ENCODE measurements at regions not wholly inside any gene's neighbourhood (a gene's known extent, or its start where the extent isn't known, plus 50 kb on each side); places are given as distances from the start of the nearest gene placed in this dataset.

- Histone ChIP-seq H3K36me3 (no peaks in the 10 kb centered on the region), H3K27me3 (no peaks in the 10 kb centered on the region), H3K4me3 (no peak overlapping the region), H3K27ac (no peak overlapping the region), H3K9me3 (no peaks in the 10 kb centered on the region), H3K4me1 (no peaks in the 10 kb centered on the region)
- no peak for DNase-seq
- intact Hi-C loops (cut with DNase I) = no loop called here
- no peak for TF ChIP-seq POLR2A (IDR thresholded peaks at IDR 0.05)
- TF ChIP-seq CTCF (IDR thresholded peaks at IDR 0.05) = no peak
- 86 to 88% methylated on average over 4 of the region's 4 CpGs for WGBS, 2 donors
Measured at GRCh38 chr13:34127523-34127922, 309.6 kb downstream of the RFC3 start.

GRCh38 chr13:34128661-34129060, 310.7 kb downstream of the RFC3 start:
- no peak overlapping the region for H3K4me3 ChIP-seq
- H3K27ac ChIP-seq = no peak overlapping the region
- no peaks in the 10 kb centered on the region for H3K9me3 ChIP-seq
- intact Hi-C loops (cut with DNase I) = no loop called here
- H3K36me3 ChIP-seq = no peaks in the 10 kb centered on the region
- DNase-seq = no peak
- H3K4me1 ChIP-seq = no peaks in the 10 kb centered on the region
- 72 to 74% methylated on average over 3 of the region's 3 CpGs for WGBS, 2 donors
- TF ChIP-seq POLR2A (IDR thresholded peaks at IDR 0.05) (no peak), CTCF (IDR thresholded peaks at IDR 0.05) (no peak)
- no peaks in the 10 kb centered on the region for H3K27me3 ChIP-seq

GRCh38 chr13:34129436-34129835, 311.5 kb downstream of the RFC3 start:
- no peak for DNase-seq
- TF ChIP-seq POLR2A (IDR thresholded peaks at IDR 0.05) = no peak
- no peak for TF ChIP-seq CTCF (IDR thresholded peaks at IDR 0.05)
- Histone ChIP-seq H3K27me3 (no peaks in the 10 kb centered on the region), H3K4me1 (no peaks in the 10 kb centered on the region), H3K9me3 (no peaks in the 10 kb centered on the region), H3K4me3 (no peak overlapping the region), H3K27ac (no peak overlapping the region), H3K36me3 (no peaks in the 10 kb centered on the region)
- intact Hi-C loops (cut with DNase I) = no loop called here

- peaks cover 0 to 4% (median 0%) of the 10 kb centered on the region in 4 donors for H3K27me3 ChIP-seq
- no peak for DNase-seq
- WGBS, 2 donors = 92 to 94% methylated on average over 2 of the region's 2 CpGs
- H3K36me3 ChIP-seq = no peaks in the 10 kb centered on the region
- H3K4me3 ChIP-seq = no peak overlapping the region
- peaks cover 0 to 9% (median 7%) of the 10 kb centered on the region in 3 donors for H3K9me3 ChIP-seq
- no peaks in the 10 kb centered on the region for H3K4me1 ChIP-seq
- TF ChIP-seq POLR2A (IDR thresholded peaks at IDR 0.05) (no peak), CTCF (IDR thresholded peaks at IDR 0.05) (no peak)
- H3K27ac ChIP-seq = no peak overlapping the region
- intact Hi-C loops (cut with DNase I) = no loop called here
Measured at GRCh38 chr13:34137200-34137599, 319.3 kb downstream of the RFC3 start.

GRCh38 chr13:34139660-34140227, 321.8 kb downstream of the RFC3 start:
- DNase-seq = no peak
- H3K27ac ChIP-seq = no peak overlapping the region
- no peak for TF ChIP-seq POLR2A (IDR thresholded peaks at IDR 0.05)
- TF ChIP-seq CTCF (IDR thresholded peaks at IDR 0.05) = no peak
- WGBS, 2 donors = 83 to 85% methylated on average over 4 of the region's 4 CpGs
- H3K4me1 ChIP-seq = no peaks in the 10 kb centered on the region
- no peak overlapping the region for H3K4me3 ChIP-seq
- peaks cover 0 to 9% (median 7%) of the 10 kb centered on the region in 3 donors for H3K9me3 ChIP-seq
- H3K27me3 ChIP-seq = peaks cover 0 to 17% (median 0%) of the 10 kb centered on the region in 4 donors
- no peaks in the 10 kb centered on the region for H3K36me3 ChIP-seq
- intact Hi-C loops (cut with DNase I) = no loop called here

All from esophagus squamous epithelium (tissue), 5 donors.